ENCODE measurements at regions not wholly inside any gene's neighbourhood (a gene's known extent, or its start where the extent isn't known, plus 50 kb on each side); places are given as distances from the start of the nearest gene placed in this dataset.
"Not testable (repeated sequence)": the region's sequence is repeated elsewhere in the genome, so short reads cannot be mapped to it uniquely, and the experiment has no call there.

DNA sequence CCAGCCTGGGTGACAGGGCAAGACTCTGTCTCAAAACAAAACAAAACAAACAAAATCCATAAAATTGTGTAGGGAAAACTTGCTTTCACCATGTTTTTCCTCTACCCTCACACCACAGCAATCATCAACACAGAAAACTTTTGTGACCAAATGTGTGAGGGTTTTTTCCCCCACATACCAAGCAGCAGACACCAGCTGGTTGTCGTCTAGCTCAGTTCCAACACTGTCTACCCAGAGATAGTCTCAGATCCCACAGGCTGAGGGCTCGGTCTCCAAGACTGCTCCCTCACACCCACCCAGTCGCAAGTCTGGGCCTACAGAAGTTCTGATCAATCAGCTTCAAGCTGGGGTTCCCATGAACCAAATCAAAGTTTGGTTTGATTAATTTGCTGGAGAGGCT, 322.4 kb upstream of the MAGI2 start:
- DNase-seq, result no peak

DNA sequence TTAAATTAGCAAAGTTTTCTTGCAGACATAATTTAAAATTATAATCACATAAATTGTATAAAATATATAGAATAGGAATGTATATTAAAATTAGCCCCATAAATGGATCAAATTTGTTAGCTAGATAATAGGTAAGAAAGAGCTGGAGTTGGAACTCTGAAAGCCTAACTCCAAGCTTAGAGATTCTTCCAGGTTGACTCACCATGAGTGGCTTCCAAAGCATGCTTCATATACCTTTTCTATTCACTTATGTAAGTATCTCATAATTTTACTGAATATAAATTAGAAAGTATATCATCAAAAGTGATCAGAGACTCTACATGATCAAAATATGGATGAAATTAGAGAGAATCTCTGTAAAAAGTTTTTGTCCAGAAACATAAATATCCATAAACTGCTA, 320.7 kb upstream of the MAGI2 start:
- DNase-seq, result no peak

DNA sequence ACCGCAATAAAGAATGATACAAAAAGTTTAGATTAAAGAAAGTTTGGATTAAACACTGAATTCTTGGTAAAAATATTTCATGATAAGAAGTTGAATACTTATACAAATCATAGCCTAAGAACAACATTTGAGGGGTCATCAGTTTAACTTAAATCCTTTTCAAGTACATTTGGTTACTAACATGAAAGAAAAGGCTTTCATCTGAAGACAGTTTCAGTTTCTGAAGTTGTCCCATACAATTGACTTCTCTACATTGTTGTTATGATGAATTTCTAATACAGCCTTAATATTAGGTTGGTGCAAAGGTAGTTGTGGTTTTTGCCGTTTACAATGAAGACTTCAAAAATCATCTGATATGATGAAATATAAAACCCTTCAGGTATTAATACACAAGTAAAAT, 317.5 kb upstream of the MAGI2 start:
- DNase-seq, result no peak

DNA sequence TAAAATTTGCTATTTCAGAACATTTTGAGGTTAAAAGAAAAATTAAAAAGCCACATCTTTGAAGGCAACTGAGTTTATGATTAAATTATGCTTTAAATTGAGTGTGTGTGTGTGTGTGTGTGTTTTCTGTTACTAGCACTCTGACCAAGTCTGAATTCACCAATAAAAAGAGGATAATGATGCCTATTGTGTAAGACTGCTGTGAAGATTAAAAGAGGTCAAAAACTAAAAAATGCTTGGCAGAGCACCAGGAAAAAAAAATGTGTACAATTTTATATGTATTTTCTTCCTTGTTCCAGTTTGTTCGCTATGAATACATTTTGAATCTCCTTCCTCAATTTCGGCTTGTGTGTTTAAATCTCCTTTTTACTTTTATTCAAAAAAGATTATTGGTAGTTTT, 316.6 kb upstream of the MAGI2 start:
- no peak for DNase-seq

DNA sequence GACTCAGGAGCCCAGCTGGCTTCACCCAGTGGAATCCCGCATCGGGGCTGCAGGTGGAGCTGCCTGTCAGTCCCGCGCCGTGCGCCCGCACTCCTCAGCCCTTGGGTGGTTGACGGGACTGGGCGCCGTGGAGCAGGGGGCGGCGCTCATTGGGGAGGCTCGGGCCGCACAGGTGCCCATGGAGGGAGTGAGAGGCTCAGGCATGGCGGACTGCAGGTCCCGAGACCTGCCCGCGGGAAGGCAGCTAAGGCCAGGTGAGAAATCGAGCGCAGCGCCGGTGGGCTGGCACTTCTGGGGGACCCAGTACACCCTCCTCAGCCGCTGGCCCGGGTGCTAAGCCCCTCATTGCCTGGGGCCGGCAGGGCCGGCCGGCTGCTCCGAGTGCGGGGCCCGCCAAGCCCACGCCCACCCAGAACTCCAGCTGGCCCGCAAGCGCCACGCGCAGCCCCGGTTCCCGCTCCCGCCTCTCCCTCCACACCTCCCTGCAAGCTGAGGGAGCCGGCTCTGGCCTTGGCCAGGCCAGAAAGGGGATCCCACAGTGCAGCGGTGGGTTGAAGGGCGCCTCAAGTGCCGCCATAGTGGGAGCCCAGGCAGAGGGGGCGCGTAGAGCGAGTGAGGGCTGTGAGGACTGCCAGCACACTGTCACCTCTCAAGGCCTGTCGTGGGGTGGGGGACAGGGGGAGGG, 314.6 kb upstream of the MAGI2 start:
- not testable (repeated sequence) for DNase-seq

GRCh38 chr7:79767192-79767591, 313.7 kb upstream of the MAGI2 start:
- DNase-seq, result not testable (repeated sequence)

DNA sequence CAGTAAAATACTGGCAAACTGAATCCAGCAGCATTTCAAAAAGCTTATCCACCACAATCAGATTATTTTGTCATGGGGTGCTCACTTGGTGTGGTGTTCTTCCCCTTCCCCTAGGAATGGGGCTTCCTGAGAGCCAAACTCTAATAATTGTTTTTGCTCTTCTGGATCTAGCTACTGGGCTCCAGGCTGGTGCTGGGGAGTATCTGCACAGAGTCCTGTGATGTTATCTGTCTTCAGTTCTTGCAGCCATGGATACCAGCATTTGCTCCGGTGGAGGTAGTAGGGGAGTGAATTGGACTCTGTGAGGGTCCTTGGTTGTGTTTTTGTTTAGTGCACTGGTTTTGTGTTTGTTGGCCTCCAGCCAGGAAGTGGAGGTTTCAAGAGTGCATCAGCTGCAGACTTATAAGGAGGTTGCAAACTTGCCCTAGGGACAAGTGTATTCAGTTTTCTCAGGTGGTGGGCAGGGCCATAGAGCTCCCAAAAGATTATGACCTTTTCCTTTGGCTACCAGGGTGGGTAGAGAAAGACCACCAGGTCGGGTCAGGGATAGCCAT, 308.5 kb upstream of the MAGI2 start:
- DNase-seq, result no peak

DNA sequence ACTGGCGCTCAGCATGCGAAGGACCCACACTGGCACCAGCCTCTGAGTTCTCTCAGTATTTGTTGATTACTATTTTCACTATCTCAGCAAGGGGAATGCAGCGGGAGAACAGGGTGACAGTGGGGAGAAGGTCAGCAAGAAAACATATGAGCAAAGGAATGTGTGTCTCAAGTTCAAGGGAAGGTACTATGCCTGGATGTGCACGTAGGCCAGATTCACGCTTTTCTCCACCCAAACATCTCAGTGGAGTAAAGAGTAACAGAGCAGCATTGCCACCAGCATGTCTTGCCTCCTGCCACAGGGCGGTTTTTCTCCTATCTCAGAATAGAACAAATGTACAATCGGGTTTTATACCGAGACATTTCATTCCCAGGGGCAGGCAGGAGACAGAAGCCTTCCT, 297.5 kb upstream of the MAGI2 start:
- not testable (repeated sequence) for DNase-seq

GRCh38 chr7:79749856-79750255, 296.4 kb upstream of the MAGI2 start:
- no peak for DNase-seq

- DNase-seq, result no peak
These were observed 288.2 kb upstream of the MAGI2 start for GRCh38 chr7:79741684-79742083.

DNA sequence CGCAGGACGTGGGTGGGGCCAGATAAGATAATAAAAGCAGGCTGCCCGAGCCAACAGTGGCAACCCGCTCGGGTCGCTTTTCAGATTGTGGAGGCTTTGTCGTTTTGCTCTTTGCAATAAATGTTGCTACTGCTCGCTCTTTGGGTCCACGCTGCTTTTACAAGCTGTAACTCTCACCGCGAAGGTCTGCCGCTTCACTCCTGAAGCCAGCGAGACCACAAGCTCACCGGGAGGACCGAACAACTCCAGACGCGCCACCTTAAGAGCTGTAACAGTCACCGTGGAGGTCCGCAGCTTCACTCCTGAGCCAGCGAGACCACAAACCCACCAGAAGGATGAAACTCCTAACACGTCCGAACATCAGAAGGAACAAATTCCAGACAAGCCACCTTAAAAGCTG, 286.6 kb upstream of the MAGI2 start:
- DNase-seq, result no peak

GRCh38 chr7:79739036-79739709, 285.7 kb upstream of the MAGI2 start:
- DNase-seq, result not testable (repeated sequence)

- DNase-seq, result no peak
These were observed 283.0 kb upstream of the MAGI2 start for GRCh38 chr7:79736418-79736817.

GRCh38 chr7:79735012-79735411, 281.5 kb upstream of the MAGI2 start:
- DNase-seq, result no peak

DNA sequence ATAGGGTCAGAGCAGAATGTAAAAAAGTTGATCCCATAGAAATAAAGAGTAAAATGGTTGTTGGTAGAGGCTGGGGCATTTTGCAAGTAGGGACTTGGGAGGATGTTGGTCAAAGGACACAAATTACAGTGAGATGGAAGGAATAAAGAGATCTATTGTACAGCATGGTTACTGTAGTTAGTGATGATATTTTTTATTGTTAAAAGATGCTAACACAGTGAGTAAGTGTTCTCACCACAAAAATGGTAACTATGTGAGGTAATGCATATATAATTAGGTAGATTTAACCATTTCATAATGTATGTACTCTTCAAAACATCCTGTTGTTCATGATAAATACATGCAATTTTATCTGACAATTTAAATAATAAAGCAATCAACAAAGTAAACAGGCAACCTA, 280.7 kb upstream of the MAGI2 start:
- no peak for DNase-seq

DNA sequence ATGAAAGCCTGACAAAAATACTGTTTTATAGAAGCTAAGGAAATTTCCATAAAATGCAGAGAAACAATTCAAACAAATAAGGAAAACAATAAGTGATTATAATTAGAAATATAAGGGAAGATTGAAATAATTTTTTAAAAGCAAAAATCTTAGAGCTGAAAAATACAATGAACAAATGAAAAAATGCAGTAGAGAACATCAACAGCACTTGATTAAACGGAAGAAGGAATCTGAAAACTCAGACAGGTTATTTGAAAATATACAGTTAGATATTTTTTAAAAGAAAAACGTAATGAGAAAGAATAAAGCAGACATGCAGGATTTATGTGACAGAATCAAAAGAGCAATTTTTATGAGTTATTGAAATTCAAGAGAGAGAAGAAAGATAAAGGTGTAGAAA, 279.1 kb upstream of the MAGI2 start:
- DNase-seq, result no peak

DNA sequence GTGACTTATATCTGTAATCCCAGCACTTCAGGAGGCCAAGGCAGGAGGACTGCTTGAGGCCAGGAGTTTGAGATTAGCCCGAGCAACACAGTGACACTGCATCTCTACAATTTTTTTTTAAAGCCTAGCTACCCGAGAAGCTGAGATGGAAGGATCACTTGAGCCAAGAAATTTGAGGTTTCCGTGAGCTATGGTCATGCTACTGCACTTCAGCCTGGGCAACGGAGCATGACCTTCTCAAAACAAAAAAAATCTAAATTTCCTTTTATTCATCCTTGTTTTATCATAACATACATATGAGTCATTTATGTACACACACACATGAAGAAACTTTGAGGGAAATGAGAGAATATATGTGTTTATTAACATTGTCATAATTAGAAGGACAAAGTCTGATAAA, 277.5 kb upstream of the MAGI2 start:
- no peak for DNase-seq

DNA sequence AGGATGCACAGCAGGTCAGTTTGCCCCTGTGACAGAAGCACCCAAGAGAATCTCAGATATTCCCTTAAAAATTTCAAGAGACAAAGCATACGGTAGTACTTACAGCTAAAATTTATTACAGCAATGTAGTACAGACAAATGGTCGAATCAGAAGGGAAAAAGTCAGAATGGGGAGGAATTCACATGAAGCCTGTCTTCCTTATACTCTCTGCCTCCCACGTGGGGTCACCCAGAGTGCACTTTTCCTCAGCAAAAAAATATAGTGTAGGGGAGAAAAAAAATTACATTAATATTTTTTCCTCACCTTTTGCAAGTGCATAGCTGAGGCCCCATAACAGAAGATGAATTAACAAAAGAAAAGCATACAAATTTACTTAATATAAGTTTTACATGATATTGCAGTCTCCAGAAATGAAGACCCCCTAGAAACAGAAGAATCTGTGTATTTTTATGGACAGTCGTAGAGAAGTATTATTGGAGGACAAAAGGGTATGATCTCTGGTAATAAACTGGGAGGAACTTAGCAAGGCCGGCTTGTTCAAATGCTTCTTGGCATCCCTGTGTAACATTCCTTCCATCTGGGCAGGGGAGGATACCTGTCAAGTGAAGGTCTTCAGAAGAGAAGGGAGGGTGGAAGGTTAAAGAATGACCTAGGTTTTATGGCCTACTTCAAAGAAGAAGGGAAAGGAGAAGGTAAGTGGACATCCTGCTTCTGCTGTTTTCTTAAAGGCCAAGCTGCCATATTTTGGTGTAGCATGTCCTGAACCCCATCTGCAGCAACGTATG, 270.6 kb upstream of the MAGI2 start:
- no peak for DNase-seq

DNA sequence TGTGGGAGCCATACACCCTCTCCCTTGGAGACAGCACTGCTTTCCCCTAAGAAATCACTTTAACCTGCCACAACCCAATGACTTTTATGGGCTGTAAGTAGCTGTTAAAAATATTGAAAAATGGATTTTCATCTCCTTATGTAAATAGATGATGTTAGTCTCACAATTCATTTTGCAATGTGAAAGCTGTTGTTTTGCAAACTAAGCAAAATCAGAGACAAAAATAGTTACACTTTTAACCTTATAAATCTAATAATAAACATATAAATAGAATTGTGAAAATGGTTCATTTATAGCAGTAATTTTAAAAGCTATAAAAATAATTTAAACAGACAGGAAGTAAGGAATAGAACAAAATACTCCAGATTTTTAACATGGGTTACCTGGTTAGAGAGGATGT, 268.8 kb upstream of the MAGI2 start:
- no peak for DNase-seq

- DNase-seq, result no peak
These were observed 265.7 kb upstream of the MAGI2 start for GRCh38 chr7:79719216-79719615.

DNA sequence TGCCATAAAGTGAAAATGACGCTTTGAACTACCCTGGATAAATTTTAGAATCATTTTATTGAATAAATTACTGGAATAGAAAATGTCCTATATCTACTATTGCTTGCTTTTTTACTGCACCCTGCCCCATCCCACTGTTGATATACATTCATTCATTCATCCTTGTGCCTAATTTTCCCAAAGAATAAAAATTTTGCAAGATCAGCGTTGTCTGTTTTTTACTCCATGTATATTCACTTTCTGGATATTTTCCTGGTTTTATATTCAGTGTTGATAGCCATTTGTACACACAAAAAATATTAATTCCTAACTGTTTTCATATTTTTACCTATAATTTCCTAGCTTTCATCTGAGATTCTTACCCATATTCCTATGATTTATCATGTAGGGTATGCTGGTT, 262.9 kb upstream of the MAGI2 start:
- no peak for DNase-seq

DNA sequence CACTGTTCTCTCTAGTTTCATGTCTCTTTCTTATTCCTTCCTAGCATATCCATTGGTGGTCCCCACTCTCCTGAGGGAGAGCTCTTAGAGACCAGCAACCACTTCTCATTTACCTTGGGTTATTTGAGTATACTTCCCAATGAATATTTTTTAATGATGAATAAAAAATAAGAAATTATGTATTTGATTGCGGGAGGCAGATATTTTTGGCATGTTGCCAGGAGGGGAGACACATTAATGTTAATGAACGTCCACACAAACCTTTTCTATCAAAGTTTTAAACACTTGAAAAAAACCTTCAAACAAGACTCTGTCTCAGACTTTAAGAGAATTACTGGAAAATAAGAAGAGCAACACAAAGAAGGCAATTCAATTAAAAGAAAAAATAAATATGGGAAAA, 260.6 kb upstream of the MAGI2 start:
- DNase-seq, result no peak

- DNase-seq, result no peak
These were observed 259.8 kb upstream of the MAGI2 start for GRCh38 chr7:79713276-79713675.

DNA sequence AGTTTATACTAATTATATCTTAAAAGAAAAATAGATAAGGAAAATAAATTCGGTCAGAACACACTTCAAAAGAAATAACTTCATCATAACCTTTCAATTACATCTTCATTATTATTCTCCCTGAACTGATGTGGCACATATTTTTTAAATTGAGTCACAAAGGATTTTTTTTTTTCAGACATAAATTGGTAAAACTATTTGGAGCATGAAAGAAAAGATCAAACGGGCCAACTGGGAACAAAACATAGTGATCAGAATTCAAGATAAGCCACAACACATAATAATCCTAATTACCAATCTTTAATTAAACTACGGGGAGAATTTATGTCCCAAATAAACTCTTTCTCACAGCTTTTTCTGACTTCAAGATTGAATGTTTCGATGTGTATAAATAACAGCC, 258.2 kb upstream of the MAGI2 start:
- DNase-seq, result no peak
